SK-N-SH treated with all-trans-retinoic acid at 6 μM for 48 hours (cell line): ENCODE measurements at regions not wholly inside any gene's neighbourhood (a gene's known extent, or its start where the extent isn't known, plus 50 kb on each side); places are given as distances from the start of the nearest gene placed in this dataset.

ENCODE experiments used
- CSDC2 ChIP-seq: fragments of 250-450 bp; sonication (Bioruptor Pico); IDR thresholded peaks from 2 replicates; pipeline ENCODE4 v1.5.0; 2020; ENCODE audit warnings: mild to moderate bottlenecking, moderate library complexity
- ESRRG ChIP-seq: fragments of 250-450 bp; sonication (Bioruptor Pico); IDR thresholded peaks from 2 replicates; pipeline ENCODE4 v1.6.1; 2021; ENCODE audit warnings: mild to moderate bottlenecking
- OSR1 ChIP-seq: fragments of 250-450 bp; sonication (Bioruptor Pico); IDR thresholded peaks from 2 replicates; pipeline ENCODE4 v1.8.0; 2022; ENCODE audit warnings: moderate library complexity, mild to moderate bottlenecking, inconsistent platforms
- PATZ1 ChIP-seq: fragments of 250-450 bp; sonication (Bioruptor Pico); IDR thresholded peaks from 2 replicates; pipeline ENCODE4 v1.8.0; 2020; ENCODE audit warnings: mild to moderate bottlenecking, moderate library complexity, borderline replicate concordance
- TF ChIP-seq, protein P1 (sequence below): fragments of 250-450 bp; sonication (Bioruptor Pico); IDR thresholded peaks from 2 replicates; pipeline ENCODE4 v1.5.0; 2020; ENCODE audit warnings: mild to moderate bottlenecking, moderate library complexity
- TF ChIP-seq, protein P2 (sequence below): fragments of 250-450 bp; sonication (Bioruptor Pico); IDR thresholded peaks from 2 replicates; pipeline ENCODE4 v1.8.0; 2021; ENCODE audit warnings: low read depth, mild to moderate bottlenecking, moderate library complexity, borderline replicate concordance

- TF ChIP-seq ESRRG (CRISPR knock-in tag) (no peak), CSDC2 (no peak), PATZ1 (CRISPR knock-in tag) (no peak), OSR1 (no peak)
- TF ChIP-seq, protein P1, sequence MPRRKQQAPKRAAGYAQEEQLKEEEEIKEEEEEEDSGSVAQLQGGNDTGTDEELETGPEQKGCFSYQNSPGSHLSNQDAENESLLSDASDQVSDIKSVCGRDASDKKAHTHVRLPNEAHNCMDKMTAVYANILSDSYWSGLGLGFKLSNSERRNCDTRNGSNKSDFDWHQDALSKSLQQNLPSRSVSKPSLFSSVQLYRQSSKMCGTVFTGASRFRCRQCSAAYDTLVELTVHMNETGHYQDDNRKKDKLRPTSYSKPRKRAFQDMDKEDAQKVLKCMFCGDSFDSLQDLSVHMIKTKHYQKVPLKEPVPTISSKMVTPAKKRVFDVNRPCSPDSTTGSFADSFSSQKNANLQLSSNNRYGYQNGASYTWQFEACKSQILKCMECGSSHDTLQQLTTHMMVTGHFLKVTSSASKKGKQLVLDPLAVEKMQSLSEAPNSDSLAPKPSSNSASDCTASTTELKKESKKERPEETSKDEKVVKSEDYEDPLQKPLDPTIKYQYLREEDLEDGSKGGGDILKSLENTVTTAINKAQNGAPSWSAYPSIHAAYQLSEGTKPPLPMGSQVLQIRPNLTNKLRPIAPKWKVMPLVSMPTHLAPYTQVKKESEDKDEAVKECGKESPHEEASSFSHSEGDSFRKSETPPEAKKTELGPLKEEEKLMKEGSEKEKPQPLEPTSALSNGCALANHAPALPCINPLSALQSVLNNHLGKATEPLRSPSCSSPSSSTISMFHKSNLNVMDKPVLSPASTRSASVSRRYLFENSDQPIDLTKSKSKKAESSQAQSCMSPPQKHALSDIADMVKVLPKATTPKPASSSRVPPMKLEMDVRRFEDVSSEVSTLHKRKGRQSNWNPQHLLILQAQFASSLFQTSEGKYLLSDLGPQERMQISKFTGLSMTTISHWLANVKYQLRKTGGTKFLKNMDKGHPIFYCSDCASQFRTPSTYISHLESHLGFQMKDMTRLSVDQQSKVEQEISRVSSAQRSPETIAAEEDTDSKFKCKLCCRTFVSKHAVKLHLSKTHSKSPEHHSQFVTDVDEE: no peak
- TF ChIP-seq, protein P2, sequence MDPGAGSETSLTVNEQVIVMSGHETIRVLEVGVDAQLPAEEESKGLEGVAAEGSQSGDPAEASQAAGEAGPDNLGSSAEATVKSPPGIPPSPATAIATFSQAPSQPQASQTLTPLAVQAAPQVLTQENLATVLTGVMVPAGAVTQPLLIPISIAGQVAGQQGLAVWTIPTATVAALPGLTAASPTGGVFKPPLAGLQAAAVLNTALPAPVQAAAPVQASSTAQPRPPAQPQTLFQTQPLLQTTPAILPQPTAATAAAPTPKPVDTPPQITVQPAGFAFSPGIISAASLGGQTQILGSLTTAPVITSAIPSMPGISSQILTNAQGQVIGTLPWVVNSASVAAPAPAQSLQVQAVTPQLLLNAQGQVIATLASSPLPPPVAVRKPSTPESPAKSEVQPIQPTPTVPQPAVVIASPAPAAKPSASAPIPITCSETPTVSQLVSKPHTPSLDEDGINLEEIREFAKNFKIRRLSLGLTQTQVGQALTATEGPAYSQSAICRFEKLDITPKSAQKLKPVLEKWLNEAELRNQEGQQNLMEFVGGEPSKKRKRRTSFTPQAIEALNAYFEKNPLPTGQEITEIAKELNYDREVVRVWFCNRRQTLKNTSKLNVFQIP (CRISPR knock-in tag): no peak
These were observed 374.7 kb downstream of the C12orf75 start for GRCh38 chr12:105705235-105705634.
